HL-60 (cell line): ENCODE measurements at regions not wholly inside any gene's neighbourhood (a gene's known extent, or its start where the extent isn't known, plus 50 kb on each side); places are given as distances from the start of the nearest gene placed in this dataset.

ENCODE experiments used
- GABPA ChIP-seq: IDR thresholded peaks from 2 replicates; pipeline ENCODE4 v1.6.1; 2012; ENCODE audit warnings: low read depth
- POLR2AphosphoS5 ChIP-seq: IDR thresholded peaks from 2 replicates; pipeline ENCODE4 v1.6.1; 2012; ENCODE audit warnings: low read depth
- TF ChIP-seq, protein P1 (sequence below): IDR thresholded peaks from one replicate; pipeline ENCODE4 v1.5.1; 2011; ENCODE audit warnings: low read length, control low read depth, inconsistent platforms; ENCODE audit not compliant: insufficient read depth

DNA sequence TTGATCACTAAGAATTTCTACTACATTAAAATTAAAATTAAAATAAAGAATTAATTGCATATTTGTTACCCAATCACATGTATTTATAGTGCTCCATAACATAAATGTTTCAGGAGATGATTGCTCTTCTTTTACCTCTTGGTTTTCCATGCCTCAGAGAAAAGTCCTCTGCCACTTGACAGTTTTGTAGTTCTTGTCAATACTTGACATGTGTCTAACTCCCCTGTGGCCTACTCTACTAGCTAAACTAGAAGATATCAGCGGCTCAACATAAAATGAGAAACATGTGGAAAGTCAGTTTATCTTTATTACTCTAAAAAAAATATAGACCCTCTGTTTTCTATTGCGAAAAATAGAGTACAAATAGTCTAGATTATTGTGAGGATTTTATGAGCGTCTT is 650.6 kb upstream of the NUDT12 start:
- TF ChIP-seq, protein P1, sequence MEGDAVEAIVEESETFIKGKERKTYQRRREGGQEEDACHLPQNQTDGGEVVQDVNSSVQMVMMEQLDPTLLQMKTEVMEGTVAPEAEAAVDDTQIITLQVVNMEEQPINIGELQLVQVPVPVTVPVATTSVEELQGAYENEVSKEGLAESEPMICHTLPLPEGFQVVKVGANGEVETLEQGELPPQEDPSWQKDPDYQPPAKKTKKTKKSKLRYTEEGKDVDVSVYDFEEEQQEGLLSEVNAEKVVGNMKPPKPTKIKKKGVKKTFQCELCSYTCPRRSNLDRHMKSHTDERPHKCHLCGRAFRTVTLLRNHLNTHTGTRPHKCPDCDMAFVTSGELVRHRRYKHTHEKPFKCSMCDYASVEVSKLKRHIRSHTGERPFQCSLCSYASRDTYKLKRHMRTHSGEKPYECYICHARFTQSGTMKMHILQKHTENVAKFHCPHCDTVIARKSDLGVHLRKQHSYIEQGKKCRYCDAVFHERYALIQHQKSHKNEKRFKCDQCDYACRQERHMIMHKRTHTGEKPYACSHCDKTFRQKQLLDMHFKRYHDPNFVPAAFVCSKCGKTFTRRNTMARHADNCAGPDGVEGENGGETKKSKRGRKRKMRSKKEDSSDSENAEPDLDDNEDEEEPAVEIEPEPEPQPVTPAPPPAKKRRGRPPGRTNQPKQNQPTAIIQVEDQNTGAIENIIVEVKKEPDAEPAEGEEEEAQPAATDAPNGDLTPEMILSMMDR: no peak
- TF ChIP-seq POLR2AphosphoS5 (no peak), GABPA (no peak)
